ENCODE measurements at regions not wholly inside any gene's neighbourhood (a gene's known extent, or its start where the extent isn't known, plus 50 kb on each side); places are given as distances from the start of the nearest gene placed in this dataset.

DNA sequence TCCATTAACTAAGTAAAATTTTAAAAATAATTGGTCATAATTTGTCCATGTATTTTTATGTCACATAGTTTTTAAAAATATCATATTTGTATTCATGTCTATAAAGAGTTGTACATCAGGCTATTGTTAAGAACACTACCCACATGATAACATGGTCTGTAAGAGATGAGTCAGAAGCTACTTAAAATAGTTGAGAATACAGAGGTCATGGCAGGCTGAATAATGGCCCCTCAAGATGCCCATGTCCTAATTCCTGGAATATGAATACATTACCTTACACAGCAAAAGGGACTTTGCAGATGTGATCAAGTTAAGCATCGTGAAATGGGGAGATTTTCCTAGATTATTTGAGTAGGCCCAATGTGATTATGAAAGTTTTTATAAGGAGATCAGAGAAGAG, 782.9 kb upstream of the GOLIM4 start:
- no peak for DNase-seq (ENCODE audit: low read depth, low spot score)
- intact Hi-C loops (cut with micrococcal nuclease): no loop called here
- Histone ChIP-seq H3K4me1 (ENCODE audit: control insufficient read depth in 1 of 2, insufficient read depth in 2 of 2, low read length in 2 of 2) (peaks cover 6 to 13% of the 10 kb centered on the region in 2 experiments; a peak in 3 of 4 replicates), H3K9ac (ENCODE audit: low read length) (no peak overlapping the region), H3K36me3 (ENCODE audit: control insufficient read depth in 1 of 2, insufficient read depth in 2 of 2, low read length in 2 of 2) (no peaks in the 10 kb centered on the region), H3K9me3 (ENCODE audit: control insufficient read depth in 1 of 2, insufficient read depth in 1 of 2, low read depth in 1 of 2, low read length in 2 of 2) (no peaks in the 10 kb centered on the region), H3K4me2 (ENCODE audit: low read length) (no peak overlapping the region), H3K27ac (ENCODE audit: low read depth, low read length) (no peak overlapping the region), H3K79me2 (ENCODE audit: insufficient read depth, low read length) (no peaks in the 10 kb centered on the region), H3K4me3 (replicated peaks in 1 of 2; ENCODE audit: low read depth in 1 of 2, low read length in 2 of 2) (no peak overlapping the region), H3K9me2 (ENCODE audit: insufficient read depth) (no peaks in the 10 kb centered on the region), H4K20me1 (ENCODE audit: insufficient read depth) (no peaks in the 10 kb centered on the region), H2AFZ (ENCODE audit: low read depth, low read length, poor library complexity, severe bottlenecking) (no peak overlapping the region), H3K27me3 (ENCODE audit: insufficient read depth, low read length) (no peaks in the 10 kb centered on the region)
- ChIA-PET RAD21 (ENCODE audit: low non-redundant PET in 1 of 2, low total read pairs in 2 of 2, uncharacterized antibody in 2 of 2, unreplicated experiment in 2 of 2) (no interaction called here), CTCF (interaction anchor here (3.9 kb wide), 1 partner anchor 13 kb away, joined by 27 read pairs; no protein-coding TSS in a partner anchor), POLR2A (no interaction called here)
- ATAC-seq: no peak
- TF ChIP-seq, protein P1, sequence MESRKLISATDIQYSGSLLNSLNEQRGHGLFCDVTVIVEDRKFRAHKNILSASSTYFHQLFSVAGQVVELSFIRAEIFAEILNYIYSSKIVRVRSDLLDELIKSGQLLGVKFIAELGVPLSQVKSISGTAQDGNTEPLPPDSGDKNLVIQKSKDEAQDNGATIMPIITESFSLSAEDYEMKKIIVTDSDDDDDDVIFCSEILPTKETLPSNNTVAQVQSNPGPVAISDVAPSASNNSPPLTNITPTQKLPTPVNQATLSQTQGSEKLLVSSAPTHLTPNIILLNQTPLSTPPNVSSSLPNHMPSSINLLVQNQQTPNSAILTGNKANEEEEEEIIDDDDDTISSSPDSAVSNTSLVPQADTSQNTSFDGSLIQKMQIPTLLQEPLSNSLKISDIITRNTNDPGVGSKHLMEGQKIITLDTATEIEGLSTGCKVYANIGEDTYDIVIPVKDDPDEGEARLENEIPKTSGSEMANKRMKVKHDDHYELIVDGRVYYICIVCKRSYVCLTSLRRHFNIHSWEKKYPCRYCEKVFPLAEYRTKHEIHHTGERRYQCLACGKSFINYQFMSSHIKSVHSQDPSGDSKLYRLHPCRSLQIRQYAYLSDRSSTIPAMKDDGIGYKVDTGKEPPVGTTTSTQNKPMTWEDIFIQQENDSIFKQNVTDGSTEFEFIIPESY (IDR thresholded peaks at IDR 0.05; ENCODE audit: extremely low read depth, insufficient replicate concordance, low read length): no peak
- TF ChIP-seq, protein P2, sequence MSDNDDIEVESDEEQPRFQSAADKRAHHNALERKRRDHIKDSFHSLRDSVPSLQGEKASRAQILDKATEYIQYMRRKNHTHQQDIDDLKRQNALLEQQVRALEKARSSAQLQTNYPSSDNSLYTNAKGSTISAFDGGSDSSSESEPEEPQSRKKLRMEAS (IDR thresholded peaks at IDR 0.05): no peak
- TF ChIP-seq ELF1 (IDR thresholded peaks at IDR 0.05; ENCODE audit: borderline replicate concordance, low read depth): no peak
- TF ChIP-seq ZNF274 (IDR thresholded peaks at IDR 0.05; ENCODE audit: low read depth, low read length): no peak
- no TSS peak for BruUV-seq (replicated peaks)

DNA sequence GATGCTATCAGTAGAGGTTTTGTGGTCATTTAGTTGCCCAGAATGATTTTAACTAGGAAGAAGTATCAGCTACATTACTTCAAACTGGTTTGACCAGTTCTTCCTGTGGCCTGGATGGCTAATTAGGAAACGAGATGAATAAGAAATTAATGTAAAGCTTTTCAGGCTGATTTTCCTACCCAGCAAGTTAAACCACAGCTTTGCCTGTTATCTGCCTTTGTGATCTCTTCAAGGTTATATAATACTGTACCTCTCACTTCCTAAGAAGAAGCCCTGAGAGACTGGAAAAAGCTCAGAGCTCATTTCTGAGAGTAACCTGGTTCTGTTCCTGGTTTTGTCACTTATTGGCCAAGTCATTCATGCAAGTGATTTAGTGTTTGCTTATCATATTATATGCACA, 782.2 kb upstream of the GOLIM4 start:
- ChIA-PET RAD21 (ENCODE audit: low non-redundant PET in 1 of 2, low total read pairs in 2 of 2, uncharacterized antibody in 2 of 2, unreplicated experiment in 2 of 2) (no interaction called here), POLR2A (no interaction called here), CTCF (interaction anchor here (3.9 kb wide), 1 partner anchor 12 kb away, joined by 27 read pairs; no protein-coding TSS in a partner anchor)
- Histone ChIP-seq H3K9me3 (ENCODE audit: control insufficient read depth in 1 of 2, insufficient read depth in 1 of 2, low read depth in 1 of 2, low read length in 2 of 2) (no peaks in the 10 kb centered on the region), H3K4me1 (ENCODE audit: control insufficient read depth in 1 of 2, insufficient read depth in 2 of 2, low read length in 2 of 2) (peaks cover 6 to 13% of the 10 kb centered on the region in 2 experiments; a peak in 3 of 4 replicates), H3K27me3 (ENCODE audit: insufficient read depth, low read length) (no peaks in the 10 kb centered on the region), H3K27ac (ENCODE audit: low read depth, low read length) (no peak overlapping the region), H4K20me1 (ENCODE audit: insufficient read depth) (no peaks in the 10 kb centered on the region), H3K9ac (ENCODE audit: low read length) (no peak overlapping the region), H3K4me2 (ENCODE audit: low read length) (peak overlapping the region; percentile 7; the same call in 1 of the 2 replicates), H3K79me2 (ENCODE audit: insufficient read depth, low read length) (no peaks in the 10 kb centered on the region), H2AFZ (ENCODE audit: low read depth, low read length, poor library complexity, severe bottlenecking) (no peak overlapping the region), H3K9me2 (ENCODE audit: insufficient read depth) (no peaks in the 10 kb centered on the region), H3K36me3 (ENCODE audit: control insufficient read depth in 1 of 2, insufficient read depth in 2 of 2, low read length in 2 of 2) (no peaks in the 10 kb centered on the region), H3K4me3 (replicated peaks in 1 of 2; ENCODE audit: low read depth in 1 of 2, low read length in 2 of 2) (no peak overlapping the region)
- TF ChIP-seq, protein P1 (IDR thresholded peaks at IDR 0.05; ENCODE audit: extremely low read depth, insufficient replicate concordance, low read length): no peak
- TF ChIP-seq SP1 (IDR thresholded peaks at IDR 0.05; ENCODE audit: low read depth): peak; percentile 22; the same call in 1 of the 2 replicates
- ATAC-seq (no peak), DNase-seq (ENCODE audit: low read depth, low spot score) (no peak)
- intact Hi-C loops (cut with micrococcal nuclease): no loop called here
- BruUV-seq (replicated peaks): no TSS peak
